Progenitor cell of endocrine pancreas (in vitro differentiated cells): ENCODE measurements at regions not wholly inside any gene's neighbourhood (a gene's known extent, or its start where the extent isn't known, plus 50 kb on each side); places are given as distances from the start of the nearest gene placed in this dataset.

Experiments used
- DNase-seq: peaks from one replicate; pipeline ENCODE4 v3.0.0; 2021; ENCODE audit warnings: low spot score; ENCODE audit not compliant: unreplicated experiment
- H3K27ac Mint-ChIP-seq: 2 replicates; pipeline ENCODE4 v1.8.0; 2021; ENCODE audit warnings: mild to moderate bottlenecking, moderate library complexity, mixed read lengths
- H3K27me3 Mint-ChIP-seq: 2 replicates; pipeline ENCODE4 v1.8.0; 2021; ENCODE audit warnings: mixed read lengths
- H3K36me3 Mint-ChIP-seq: 2 replicates; pipeline ENCODE4 v1.8.0; 2022; ENCODE audit warnings: mixed read lengths; ENCODE audit not compliant: insufficient read depth
- H3K4me1 Mint-ChIP-seq: 2 replicates; pipeline ENCODE4 v1.8.0; 2021; ENCODE audit warnings: low read depth, mixed read lengths
- H3K4me3 Mint-ChIP-seq: 2 replicates; pipeline ENCODE4 v1.8.0; 2021; ENCODE audit warnings: low read depth, mild to moderate bottlenecking, moderate library complexity, mixed read lengths
- H3K9me3 Mint-ChIP-seq: 2 replicates; pipeline ENCODE4 v1.8.0; 2021; ENCODE audit warnings: low read depth, mixed read lengths
- TF ChIP-seq, protein P1 (sequence below): fragments of 200-600 bp; sonication (generic); IDR thresholded peaks from one replicate; pipeline ENCODE4 v1.5.0; 2021; ENCODE audit warnings: antibody characterized with exemption, mild to moderate bottlenecking; ENCODE audit not compliant: unreplicated experiment

DNA sequence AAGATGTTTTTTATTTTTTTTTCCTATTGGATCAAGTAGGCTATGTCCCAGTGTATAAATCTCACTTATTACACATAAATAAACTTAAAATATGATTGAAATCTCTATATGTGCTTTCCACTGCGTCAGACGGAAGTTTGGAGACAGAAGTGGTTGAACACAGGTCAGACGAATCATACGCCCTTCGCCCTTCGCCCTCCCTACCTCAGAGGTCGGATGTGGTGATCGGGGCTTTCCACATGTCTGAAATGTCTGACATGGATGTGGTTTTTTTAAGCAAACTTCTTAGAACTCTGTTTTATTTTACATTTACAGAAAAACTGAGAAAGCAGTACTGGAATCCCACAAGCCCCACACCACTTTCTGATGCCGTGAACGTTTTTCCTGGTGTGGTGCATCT, 344.4 kb downstream of the THBS2 start:
- H3K4me1 Mint-ChIP-seq, result peaks cover 9% of the 10 kb centered on the region
- TF ChIP-seq, protein P1, sequence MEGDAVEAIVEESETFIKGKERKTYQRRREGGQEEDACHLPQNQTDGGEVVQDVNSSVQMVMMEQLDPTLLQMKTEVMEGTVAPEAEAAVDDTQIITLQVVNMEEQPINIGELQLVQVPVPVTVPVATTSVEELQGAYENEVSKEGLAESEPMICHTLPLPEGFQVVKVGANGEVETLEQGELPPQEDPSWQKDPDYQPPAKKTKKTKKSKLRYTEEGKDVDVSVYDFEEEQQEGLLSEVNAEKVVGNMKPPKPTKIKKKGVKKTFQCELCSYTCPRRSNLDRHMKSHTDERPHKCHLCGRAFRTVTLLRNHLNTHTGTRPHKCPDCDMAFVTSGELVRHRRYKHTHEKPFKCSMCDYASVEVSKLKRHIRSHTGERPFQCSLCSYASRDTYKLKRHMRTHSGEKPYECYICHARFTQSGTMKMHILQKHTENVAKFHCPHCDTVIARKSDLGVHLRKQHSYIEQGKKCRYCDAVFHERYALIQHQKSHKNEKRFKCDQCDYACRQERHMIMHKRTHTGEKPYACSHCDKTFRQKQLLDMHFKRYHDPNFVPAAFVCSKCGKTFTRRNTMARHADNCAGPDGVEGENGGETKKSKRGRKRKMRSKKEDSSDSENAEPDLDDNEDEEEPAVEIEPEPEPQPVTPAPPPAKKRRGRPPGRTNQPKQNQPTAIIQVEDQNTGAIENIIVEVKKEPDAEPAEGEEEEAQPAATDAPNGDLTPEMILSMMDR, result no peak
- no peak overlapping the region for H3K4me3 Mint-ChIP-seq
- no peak for DNase-seq
- no peak overlapping the region for H3K27ac Mint-ChIP-seq
- H3K36me3 Mint-ChIP-seq, result no peaks in the 10 kb centered on the region
- H3K9me3 Mint-ChIP-seq, result peaks cover 26% of the 10 kb centered on the region
- H3K27me3 Mint-ChIP-seq, result peaks cover 3% of the 10 kb centered on the region

DNA sequence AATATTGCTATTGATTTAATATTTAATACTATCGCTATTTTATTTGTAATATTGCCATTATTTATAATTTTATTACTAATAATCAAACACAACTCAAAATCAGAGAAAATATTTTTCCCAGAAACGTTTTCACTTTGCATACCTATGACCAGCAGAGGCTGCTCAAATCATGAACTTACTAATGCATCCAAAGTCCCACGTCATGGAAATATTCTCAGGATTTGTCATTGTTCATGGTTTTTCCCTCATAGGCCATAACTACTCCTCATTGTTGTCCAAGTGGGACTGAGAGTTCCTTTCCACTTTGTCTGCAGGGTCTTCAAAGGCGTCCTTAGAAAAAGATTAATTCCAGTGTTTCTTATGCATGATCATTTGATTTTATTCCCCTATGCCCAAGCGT, 344.8 kb downstream of the THBS2 start:
- no peak overlapping the region for H3K4me3 Mint-ChIP-seq
- peaks cover 3% of the 10 kb centered on the region for H3K27me3 Mint-ChIP-seq
- H3K36me3 Mint-ChIP-seq, result no peaks in the 10 kb centered on the region
- no peak overlapping the region for H3K27ac Mint-ChIP-seq
- peaks cover 9% of the 10 kb centered on the region for H3K4me1 Mint-ChIP-seq
- peaks cover 26% of the 10 kb centered on the region for H3K9me3 Mint-ChIP-seq
- TF ChIP-seq, protein P1, result no peak
- no peak for DNase-seq

DNA sequence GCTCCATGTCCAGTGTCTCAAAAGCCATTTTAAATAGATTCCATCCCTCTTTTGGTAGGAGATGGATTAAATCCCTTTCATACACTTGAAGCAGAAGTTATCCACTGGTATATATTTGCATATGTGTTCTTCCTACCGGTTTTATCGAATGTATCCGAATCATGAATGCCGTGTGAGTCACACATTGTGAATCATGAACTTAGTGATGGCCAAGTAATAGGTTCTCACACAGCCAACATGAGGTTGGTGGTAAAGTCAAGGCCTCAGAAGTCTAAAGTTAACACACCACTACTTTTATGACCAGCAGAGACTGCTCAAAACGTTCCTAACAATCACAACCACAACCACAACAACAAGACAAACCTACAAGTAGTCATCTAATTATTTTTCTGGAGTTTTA, 345.5 kb downstream of the THBS2 start:
- TF ChIP-seq, protein P1, result no peak
- no peak overlapping the region for H3K27ac Mint-ChIP-seq
- peaks cover 3% of the 10 kb centered on the region for H3K27me3 Mint-ChIP-seq
- no peaks in the 10 kb centered on the region for H3K36me3 Mint-ChIP-seq
- H3K4me3 Mint-ChIP-seq, result no peak overlapping the region
- H3K4me1 Mint-ChIP-seq, result peaks cover 9% of the 10 kb centered on the region
- H3K9me3 Mint-ChIP-seq, result peaks cover 26% of the 10 kb centered on the region
- DNase-seq, result no peak

DNA sequence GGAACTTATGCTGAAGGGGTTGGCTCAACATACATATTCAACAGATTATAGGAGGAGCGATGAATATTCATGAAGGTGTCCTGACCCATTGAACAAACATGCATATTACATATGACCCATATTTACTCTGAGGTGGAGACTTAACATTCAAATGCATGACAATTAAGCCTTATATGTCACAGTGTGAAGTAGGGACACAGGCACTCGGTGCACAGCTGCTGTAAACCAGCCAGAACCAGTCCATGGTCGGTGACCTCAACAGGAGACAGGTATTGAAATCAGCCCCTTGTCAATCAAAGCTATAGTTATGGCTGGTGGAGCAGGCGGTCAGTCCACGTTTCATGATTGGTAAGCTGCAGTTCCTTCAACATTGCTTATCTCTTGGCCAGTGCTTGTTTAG, 347.3 kb downstream of the THBS2 start:
- Mint-ChIP-seq H3K36me3 (no peaks in the 10 kb centered on the region), H3K9me3 (peaks cover 18% of the 10 kb centered on the region), H3K27me3 (peaks cover 6% of the 10 kb centered on the region), H3K27ac (peak overlapping the region; percentile 71), H3K4me1 (peaks cover 9% of the 10 kb centered on the region), H3K4me3 (no peak overlapping the region)
- TF ChIP-seq, protein P1, result no peak
- no peak for DNase-seq

DNA sequence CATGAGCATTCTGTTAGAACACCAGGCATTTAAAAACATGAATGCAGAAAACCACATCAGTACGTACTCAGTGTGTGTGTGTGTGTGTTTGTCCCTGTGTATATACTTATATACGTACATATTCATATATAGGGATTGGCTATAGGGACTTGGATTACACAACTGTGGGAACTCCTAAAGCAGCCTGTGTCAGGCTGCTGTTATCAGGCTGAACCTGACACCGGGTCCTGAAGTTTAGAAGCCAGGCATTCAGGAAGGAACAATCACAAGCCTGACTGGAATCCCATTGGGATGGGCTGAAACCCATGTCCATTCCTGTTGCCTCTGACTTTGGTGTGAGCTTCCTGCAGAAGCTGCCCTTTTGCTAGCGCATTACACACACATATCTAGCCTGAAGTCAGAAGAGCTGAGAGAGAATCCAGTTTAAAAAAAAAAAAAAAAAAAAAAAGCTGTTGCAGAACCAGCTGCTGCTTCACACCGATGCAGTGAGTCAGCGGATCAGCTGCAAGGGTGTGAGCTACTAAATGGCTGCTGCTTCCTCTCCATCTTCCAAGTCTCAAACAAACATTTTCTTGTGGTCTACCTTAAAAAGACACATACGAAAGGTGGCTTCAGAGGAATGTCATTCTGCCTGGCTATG, 348.1 kb downstream of the THBS2 start:
- peaks cover 9% of the 10 kb centered on the region for H3K4me1 Mint-ChIP-seq
- peaks cover 18% of the 10 kb centered on the region for H3K9me3 Mint-ChIP-seq
- no peak overlapping the region for H3K27ac Mint-ChIP-seq
- H3K36me3 Mint-ChIP-seq, result no peaks in the 10 kb centered on the region
- DNase-seq, result no peak
- TF ChIP-seq, protein P1, result no peak
- H3K27me3 Mint-ChIP-seq, result peaks cover 9% of the 10 kb centered on the region
- H3K4me3 Mint-ChIP-seq, result no peak overlapping the region
